HEK293T (cell line): ENCODE measurements at regions not wholly inside any gene's neighbourhood (a gene's known extent, or its start where the extent isn't known, plus 50 kb on each side); places are given as distances from the start of the nearest gene placed in this dataset.

Experiments
- BHLHE40 ChIP-seq: fragments of 450-650 bp; IDR thresholded peaks from 2 replicates; pipeline ENCODE4 v1.6.1; 2016; ENCODE audit warnings: mild to moderate bottlenecking, moderate library complexity, borderline replicate concordance
- CTBP1 ChIP-seq: fragments of 450-650 bp; IDR thresholded peaks from 2 replicates; pipeline ENCODE4 v1.6.1; 2016; ENCODE audit warnings: borderline replicate concordance
- ELF4 ChIP-seq: fragments of 450-650 bp; IDR thresholded peaks from 2 replicates; pipeline ENCODE4 v1.6.1; 2017; ENCODE audit warnings: antibody characterized with exemption
- FOXK2 ChIP-seq: fragments of 450-650 bp; IDR thresholded peaks from 2 replicates; pipeline ENCODE4 v1.6.1; 2016; ENCODE audit warnings: mild to moderate bottlenecking
- FOXM1 ChIP-seq: fragments of 450-650 bp; IDR thresholded peaks from 2 replicates; pipeline ENCODE4 v1.6.1; 2017; ENCODE audit warnings: mild to moderate bottlenecking, borderline replicate concordance
- LEF1 ChIP-seq: fragments of 450-650 bp; IDR thresholded peaks from 2 replicates; pipeline ENCODE4 v1.6.1; 2017; ENCODE audit warnings: mild to moderate bottlenecking, borderline replicate concordance
- NFRKB ChIP-seq: fragments of 450-650 bp; IDR thresholded peaks from 2 replicates; pipeline ENCODE4 v1.6.1; 2016; ENCODE audit warnings: mild to moderate bottlenecking, moderate library complexity
- PKNOX1 ChIP-seq: fragments of 450-650 bp; IDR thresholded peaks from 2 replicates; pipeline ENCODE4 v1.6.1; 2016
- SP1 ChIP-seq: fragments of 450-650 bp; IDR thresholded peaks from 2 replicates; pipeline ENCODE4 v1.6.1; 2017
- SUZ12 ChIP-seq: fragments of 450-650 bp; IDR thresholded peaks from 2 replicates; pipeline ENCODE4 v1.6.1; 2016; ENCODE audit warnings: mild to moderate bottlenecking
- TARDBP ChIP-seq: fragments of 450-650 bp; IDR thresholded peaks from 2 replicates; pipeline ENCODE4 v1.6.1; 2016
- ZNF384 ChIP-seq: fragments of 450-650 bp; IDR thresholded peaks from 2 replicates; pipeline ENCODE4 v1.6.1; 2016

DNA sequence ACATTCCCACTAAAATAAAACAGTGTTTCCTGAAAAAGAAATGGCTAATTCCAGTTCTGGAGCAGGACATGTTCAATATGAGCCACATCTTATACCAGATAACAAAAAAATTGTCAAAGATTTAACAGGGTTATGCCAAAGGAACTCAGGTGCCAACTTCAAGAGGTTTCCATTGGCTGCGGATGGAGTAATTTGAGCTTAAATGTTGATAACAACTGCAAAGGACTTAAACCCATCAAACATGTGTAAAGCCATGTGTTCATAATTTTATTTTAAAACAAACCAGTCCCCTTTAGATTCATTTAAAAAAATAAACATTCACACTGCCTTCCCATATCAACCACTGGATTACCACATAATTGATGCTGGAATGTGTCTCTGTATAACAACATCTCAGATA is 156.4 kb upstream of the PCDH18 start:
- TF ChIP-seq NFRKB: no peak
- TF ChIP-seq FOXM1: no peak
- no peak for TF ChIP-seq PKNOX1
- TF ChIP-seq TARDBP: no peak
- TF ChIP-seq ELF4: no peak
- TF ChIP-seq FOXK2: no peak
- no peak for TF ChIP-seq LEF1
- no peak for TF ChIP-seq SUZ12
- TF ChIP-seq ZNF384: no peak
- no peak for TF ChIP-seq SP1
- no peak for TF ChIP-seq CTBP1
- TF ChIP-seq BHLHE40: no peak
